Adipocyte (in vitro differentiated cells): ENCODE measurements at regions not wholly inside any gene's neighbourhood (a gene's known extent, or its start where the extent isn't known, plus 50 kb on each side); places are given as distances from the start of the nearest gene placed in this dataset.
A peak's percentile ranks its signal among the peaks of the same experiment; 100 is the strongest.
"Not testable (repeated sequence)": the region's sequence is repeated elsewhere in the genome, so short reads cannot be mapped to it uniquely, and the experiment has no call there.

Source experiments
- DNase-seq: peaks from one replicate; pipeline ENCODE4 v3.0.0-alpha.2; 2015; ENCODE audit warnings: low read depth
- H3K27me3 ChIP-seq: replicated peaks from 2 replicates; pipeline ENCODE4 v1.7.0; 2013; ENCODE audit warnings: mild to moderate bottlenecking, low read length, moderate library complexity; ENCODE audit not compliant: control insufficient read depth, insufficient read depth
- H3K36me3 ChIP-seq: 2 replicates; pipeline ENCODE4 v1.7.0; 2013; ENCODE audit warnings: low read length, mild to moderate bottlenecking, moderate library complexity; ENCODE audit not compliant: control insufficient read depth, insufficient read depth, severe bottlenecking
- H3K4me1 ChIP-seq: 2 replicates; pipeline ENCODE4 v1.7.0; 2013; ENCODE audit warnings: mild to moderate bottlenecking, low read length, moderate library complexity; ENCODE audit not compliant: control insufficient read depth, insufficient read depth
- H3K4me3 ChIP-seq: 2 replicates; pipeline ENCODE4 v1.7.0; 2013; ENCODE audit warnings: mild to moderate bottlenecking, low read length, moderate library complexity
- H3K9ac ChIP-seq: 2 replicates; pipeline ENCODE4 v1.7.0; 2013; ENCODE audit warnings: mild to moderate bottlenecking, low read length, moderate library complexity
- H3K9me3 ChIP-seq: 2 replicates; pipeline ENCODE4 v1.7.0; 2013; ENCODE audit warnings: mild to moderate bottlenecking, low read length, moderate library complexity; ENCODE audit not compliant: control insufficient read depth

- Histone ChIP-seq H3K36me3 (no peaks in the 10 kb centered on the region), H3K9ac (no peak overlapping the region), H3K4me3 (no peak overlapping the region), H3K27me3 (no peaks in the 10 kb centered on the region), H3K4me1 (no peaks in the 10 kb centered on the region), H3K9me3 (peaks cover 2% of the 10 kb centered on the region)
- DNase-seq, result peak; percentile 12
Observed at GRCh38 chr9:24218656-24219055, 327.0 kb downstream of the IZUMO3 start.

GRCh38 chr9:24210641-24211040, 335.1 kb downstream of the IZUMO3 start:
- no peak for DNase-seq
- Histone ChIP-seq H3K4me3 (no peak overlapping the region), H3K4me1 (no peaks in the 10 kb centered on the region), H3K9ac (no peak overlapping the region), H3K27me3 (no peaks in the 10 kb centered on the region), H3K9me3 (peaks cover 4% of the 10 kb centered on the region), H3K36me3 (no peaks in the 10 kb centered on the region)

- no peaks in the 10 kb centered on the region for H3K27me3 ChIP-seq
- no peaks in the 10 kb centered on the region for H3K36me3 ChIP-seq
- peaks cover 5% of the 10 kb centered on the region for H3K9me3 ChIP-seq
- no peak for DNase-seq
- H3K4me1 ChIP-seq, result no peaks in the 10 kb centered on the region
- H3K4me3 ChIP-seq, result no peak overlapping the region
- H3K9ac ChIP-seq, result no peak overlapping the region
Observed at GRCh38 chr9:24189986-24190385, 355.7 kb downstream of the IZUMO3 start.

- not testable (repeated sequence) for H3K4me3 ChIP-seq, H3K27me3 ChIP-seq, H3K4me1 ChIP-seq, H3K36me3 ChIP-seq, DNase-seq, H3K9ac ChIP-seq
- H3K9me3 ChIP-seq, result peaks cover 26% of the 10 kb centered on the region
Observed at GRCh38 chr9:24180572-24180971, 354.5 kb upstream of the ELAVL2 start.

GRCh38 chr9:24144796-24145195, 318.8 kb upstream of the ELAVL2 start:
- no peak overlapping the region for H3K9ac ChIP-seq
- H3K27me3 ChIP-seq, result no peaks in the 10 kb centered on the region
- H3K4me1 ChIP-seq, result no peaks in the 10 kb centered on the region
- no peaks in the 10 kb centered on the region for H3K36me3 ChIP-seq
- no peak overlapping the region for H3K4me3 ChIP-seq
- no peaks in the 10 kb centered on the region for H3K9me3 ChIP-seq
- DNase-seq, result no peak

GRCh38 chr9:24135072-24135471, 309.0 kb upstream of the ELAVL2 start:
- H3K27me3 ChIP-seq, DNase-seq, H3K36me3 ChIP-seq, H3K4me1 ChIP-seq, H3K4me3 ChIP-seq, H3K9ac ChIP-seq: not testable (repeated sequence)
- peaks cover 18% of the 10 kb centered on the region for H3K9me3 ChIP-seq

GRCh38 chr9:24132244-24132643, 306.2 kb upstream of the ELAVL2 start:
- no peak overlapping the region for H3K9ac ChIP-seq
- H3K9me3 ChIP-seq, result peaks cover 8% of the 10 kb centered on the region
- H3K27me3 ChIP-seq, result no peaks in the 10 kb centered on the region
- no peak overlapping the region for H3K4me3 ChIP-seq
- H3K4me1 ChIP-seq, result no peaks in the 10 kb centered on the region
- no peaks in the 10 kb centered on the region for H3K36me3 ChIP-seq
- no peak for DNase-seq

GRCh38 chr9:24127519-24127918, 301.5 kb upstream of the ELAVL2 start:
- H3K27me3 ChIP-seq, result no peaks in the 10 kb centered on the region
- H3K4me3 ChIP-seq, result no peak overlapping the region
- no peaks in the 10 kb centered on the region for H3K9me3 ChIP-seq
- no peaks in the 10 kb centered on the region for H3K4me1 ChIP-seq
- no peak for DNase-seq
- H3K9ac ChIP-seq, result no peak overlapping the region
- H3K36me3 ChIP-seq, result no peaks in the 10 kb centered on the region

GRCh38 chr9:24118190-24118589, 292.1 kb upstream of the ELAVL2 start:
- H3K9me3 ChIP-seq, result no peaks in the 10 kb centered on the region
- H3K27me3 ChIP-seq, result no peaks in the 10 kb centered on the region
- no peaks in the 10 kb centered on the region for H3K4me1 ChIP-seq
- no peaks in the 10 kb centered on the region for H3K36me3 ChIP-seq
- no peak overlapping the region for H3K9ac ChIP-seq
- no peak overlapping the region for H3K4me3 ChIP-seq
- DNase-seq, result no peak

- Histone ChIP-seq H3K27me3 (no peaks in the 10 kb centered on the region), H3K9me3 (no peaks in the 10 kb centered on the region), H3K4me3 (no peak overlapping the region), H3K9ac (no peak overlapping the region), H3K4me1 (no peaks in the 10 kb centered on the region), H3K36me3 (no peaks in the 10 kb centered on the region)
- DNase-seq, result no peak
Observed at GRCh38 chr9:24096756-24097155, 270.7 kb upstream of the ELAVL2 start.

GRCh38 chr9:24095246-24095645, 269.2 kb upstream of the ELAVL2 start:
- H3K27me3 ChIP-seq, result no peaks in the 10 kb centered on the region
- no peak for DNase-seq
- no peak overlapping the region for H3K4me3 ChIP-seq
- H3K9ac ChIP-seq, result no peak overlapping the region
- no peaks in the 10 kb centered on the region for H3K36me3 ChIP-seq
- H3K4me1 ChIP-seq, result no peaks in the 10 kb centered on the region
- no peaks in the 10 kb centered on the region for H3K9me3 ChIP-seq

- Histone ChIP-seq H3K27me3 (no peaks in the 10 kb centered on the region), H3K4me1 (no peaks in the 10 kb centered on the region), H3K4me3 (no peak overlapping the region), H3K9ac (no peak overlapping the region), H3K9me3 (no peaks in the 10 kb centered on the region), H3K36me3 (no peaks in the 10 kb centered on the region)
- DNase-seq, result no peak
Observed at GRCh38 chr9:24090566-24090965, 264.5 kb upstream of the ELAVL2 start.
